ENCODE measurements at regions not wholly inside any gene's neighbourhood (a gene's known extent, or its start where the extent isn't known, plus 50 kb on each side); places are given as distances from the start of the nearest gene placed in this dataset.
"Not testable (repeated sequence)": the region's sequence is repeated elsewhere in the genome, so short reads cannot be mapped to it uniquely, and the experiment has no call there.

GRCh38 chr12:83244001-83244400 lies 557.3 kb downstream of the TMTC2 start:
- Histone ChIP-seq H4K20me1 (ENCODE audit: insufficient read depth, low read depth, low read length) (no peaks in the 10 kb centered on the region), H3K4me2 (ENCODE audit: low read depth, low read length, poor library complexity, severe bottlenecking) (no peak overlapping the region), H3K4me3 (ENCODE audit: low read length) (no peak overlapping the region), H3K9ac (ENCODE audit: low read length) (no peak overlapping the region), H3K9me3 (ENCODE audit: low read length) (peaks cover 7% of the 10 kb centered on the region; the same call in 1 of the 2 replicates), H3K9me2 (replicated peaks; ENCODE audit: insufficient read depth, low read length) (no peaks in the 10 kb centered on the region), H3K79me2 (ENCODE audit: low read length) (no peaks in the 10 kb centered on the region), H2AFZ (ENCODE audit: low read length) (no peak overlapping the region), H3K27me3 (ENCODE audit: low read length) (no peaks in the 10 kb centered on the region), H3K4me1 (ENCODE audit: low read length) (no peaks in the 10 kb centered on the region), H3K27ac (ENCODE audit: low read length) (no peak overlapping the region), H3K36me3 (ENCODE audit: insufficient read depth, low read length) (no peaks in the 10 kb centered on the region)
- DNase-seq, result no peak

GRCh38 chr12:83233987-83234386 lies 547.3 kb downstream of the TMTC2 start:
- H3K9ac ChIP-seq (ENCODE audit: low read length); H3K4me1 ChIP-seq (ENCODE audit: low read length); H3K27ac ChIP-seq (ENCODE audit: low read length); H3K4me2 ChIP-seq (ENCODE audit: low read depth, low read length, poor library complexity, severe bottlenecking); H4K20me1 ChIP-seq (ENCODE audit: insufficient read depth, low read depth, low read length); H3K4me3 ChIP-seq (ENCODE audit: low read length); H2AFZ ChIP-seq (ENCODE audit: low read length); H3K9me3 ChIP-seq (ENCODE audit: low read length); H3K27me3 ChIP-seq (ENCODE audit: low read length); H3K9me2 ChIP-seq (replicated peaks; ENCODE audit: insufficient read depth, low read length); H3K79me2 ChIP-seq (ENCODE audit: low read length); H3K36me3 ChIP-seq (ENCODE audit: insufficient read depth, low read length); DNase-seq: not testable (repeated sequence)

- not testable (repeated sequence) for DNase-seq; H4K20me1 ChIP-seq (ENCODE audit: insufficient read depth, low read depth, low read length)
These were observed 540.3 kb downstream of the TMTC2 start for GRCh38 chr12:83226960-83227359.

GRCh38 chr12:83225806-83226205 lies 539.1 kb downstream of the TMTC2 start:
- no peaks in the 10 kb centered on the region for H3K9me2 ChIP-seq (replicated peaks; ENCODE audit: insufficient read depth, low read length)
- no peaks in the 10 kb centered on the region for H4K20me1 ChIP-seq (ENCODE audit: insufficient read depth, low read depth, low read length)
- no peak overlapping the region for H3K27ac ChIP-seq (ENCODE audit: low read length)
- H3K9me3 ChIP-seq (ENCODE audit: low read length), result no peaks in the 10 kb centered on the region
- H3K79me2 ChIP-seq (ENCODE audit: low read length), result no peaks in the 10 kb centered on the region
- no peaks in the 10 kb centered on the region for H3K27me3 ChIP-seq (ENCODE audit: low read length)
- H2AFZ ChIP-seq (ENCODE audit: low read length), result no peak overlapping the region
- no peak overlapping the region for H3K4me2 ChIP-seq (ENCODE audit: low read depth, low read length, poor library complexity, severe bottlenecking)
- DNase-seq, result no peak
- no peak overlapping the region for H3K9ac ChIP-seq (ENCODE audit: low read length)
- H3K36me3 ChIP-seq (ENCODE audit: insufficient read depth, low read length), result no peaks in the 10 kb centered on the region
- H3K4me3 ChIP-seq (ENCODE audit: low read length), result no peak overlapping the region
- H3K4me1 ChIP-seq (ENCODE audit: low read length), result no peaks in the 10 kb centered on the region

More at GRCh38 chr12:83226960-83227359, 540.3 kb downstream of the TMTC2 start:
- not testable (repeated sequence) for H3K9me3 ChIP-seq (ENCODE audit: low read length); H3K36me3 ChIP-seq (ENCODE audit: insufficient read depth, low read length); H3K4me1 ChIP-seq (ENCODE audit: low read length); H3K9me2 ChIP-seq (replicated peaks; ENCODE audit: insufficient read depth, low read length); H3K9ac ChIP-seq (ENCODE audit: low read length); H2AFZ ChIP-seq (ENCODE audit: low read length); H3K27me3 ChIP-seq (ENCODE audit: low read length); H3K27ac ChIP-seq (ENCODE audit: low read length); H3K4me2 ChIP-seq (ENCODE audit: low read depth, low read length, poor library complexity, severe bottlenecking); H3K4me3 ChIP-seq (ENCODE audit: low read length); H3K79me2 ChIP-seq (ENCODE audit: low read length)

GRCh38 chr12:83224012-83224411 lies 537.3 kb downstream of the TMTC2 start:
- Histone ChIP-seq H3K27ac (ENCODE audit: low read length) (no peak overlapping the region), H3K9me3 (ENCODE audit: low read length) (no peaks in the 10 kb centered on the region), H3K9me2 (replicated peaks; ENCODE audit: insufficient read depth, low read length) (no peaks in the 10 kb centered on the region), H2AFZ (ENCODE audit: low read length) (no peak overlapping the region), H3K36me3 (ENCODE audit: insufficient read depth, low read length) (no peaks in the 10 kb centered on the region), H3K79me2 (ENCODE audit: low read length) (no peaks in the 10 kb centered on the region), H3K4me2 (ENCODE audit: low read depth, low read length, poor library complexity, severe bottlenecking) (no peak overlapping the region), H3K4me3 (ENCODE audit: low read length) (no peak overlapping the region), H4K20me1 (ENCODE audit: insufficient read depth, low read depth, low read length) (no peaks in the 10 kb centered on the region), H3K27me3 (ENCODE audit: low read length) (no peaks in the 10 kb centered on the region), H3K9ac (ENCODE audit: low read length) (no peak overlapping the region), H3K4me1 (ENCODE audit: low read length) (no peaks in the 10 kb centered on the region)
- no peak for DNase-seq

GRCh38 chr12:83220774-83221173 lies 534.1 kb downstream of the TMTC2 start:
- Histone ChIP-seq H3K4me1 (ENCODE audit: low read length) (no peaks in the 10 kb centered on the region), H3K4me3 (ENCODE audit: low read length) (no peak overlapping the region), H3K9ac (ENCODE audit: low read length) (no peak overlapping the region), H3K79me2 (ENCODE audit: low read length) (no peaks in the 10 kb centered on the region), H3K27ac (ENCODE audit: low read length) (no peak overlapping the region), H3K27me3 (ENCODE audit: low read length) (no peaks in the 10 kb centered on the region), H3K9me3 (ENCODE audit: low read length) (no peaks in the 10 kb centered on the region), H2AFZ (ENCODE audit: low read length) (no peak overlapping the region), H4K20me1 (ENCODE audit: insufficient read depth, low read depth, low read length) (no peaks in the 10 kb centered on the region), H3K36me3 (ENCODE audit: insufficient read depth, low read length) (no peaks in the 10 kb centered on the region), H3K4me2 (ENCODE audit: low read depth, low read length, poor library complexity, severe bottlenecking) (no peak overlapping the region), H3K9me2 (replicated peaks; ENCODE audit: insufficient read depth, low read length) (no peaks in the 10 kb centered on the region)
- no peak for DNase-seq

GRCh38 chr12:83216230-83216629 lies 529.5 kb downstream of the TMTC2 start:
- no peaks in the 10 kb centered on the region for H3K9me2 ChIP-seq (replicated peaks; ENCODE audit: insufficient read depth, low read length)
- H3K79me2 ChIP-seq (ENCODE audit: low read length), result no peaks in the 10 kb centered on the region
- H3K27me3 ChIP-seq (ENCODE audit: low read length), result no peaks in the 10 kb centered on the region
- no peak overlapping the region for H3K4me3 ChIP-seq (ENCODE audit: low read length)
- no peaks in the 10 kb centered on the region for H3K4me1 ChIP-seq (ENCODE audit: low read length)
- H3K4me2 ChIP-seq (ENCODE audit: low read depth, low read length, poor library complexity, severe bottlenecking), result no peak overlapping the region
- H4K20me1 ChIP-seq (ENCODE audit: insufficient read depth, low read depth, low read length), result no peaks in the 10 kb centered on the region
- H3K9ac ChIP-seq (ENCODE audit: low read length), result no peak overlapping the region
- no peak overlapping the region for H3K27ac ChIP-seq (ENCODE audit: low read length)
- no peak overlapping the region for H2AFZ ChIP-seq (ENCODE audit: low read length)
- no peaks in the 10 kb centered on the region for H3K36me3 ChIP-seq (ENCODE audit: insufficient read depth, low read length)
- DNase-seq, result no peak
- no peaks in the 10 kb centered on the region; the same call in 1 of the 2 replicates for H3K9me3 ChIP-seq (ENCODE audit: low read length)

GRCh38 chr12:83214185-83214584 lies 527.5 kb downstream of the TMTC2 start:
- Histone ChIP-seq H3K27me3 (ENCODE audit: low read length) (no peaks in the 10 kb centered on the region), H3K79me2 (ENCODE audit: low read length) (no peaks in the 10 kb centered on the region), H4K20me1 (ENCODE audit: insufficient read depth, low read depth, low read length) (no peaks in the 10 kb centered on the region), H3K27ac (ENCODE audit: low read length) (no peak overlapping the region), H3K4me2 (ENCODE audit: low read depth, low read length, poor library complexity, severe bottlenecking) (no peak overlapping the region), H2AFZ (ENCODE audit: low read length) (no peak overlapping the region), H3K36me3 (ENCODE audit: insufficient read depth, low read length) (no peaks in the 10 kb centered on the region), H3K9me2 (replicated peaks; ENCODE audit: insufficient read depth, low read length) (no peaks in the 10 kb centered on the region), H3K4me1 (ENCODE audit: low read length) (no peaks in the 10 kb centered on the region), H3K9ac (ENCODE audit: low read length) (no peak overlapping the region), H3K9me3 (ENCODE audit: low read length) (no peaks in the 10 kb centered on the region; the same call in 1 of the 2 replicates), H3K4me3 (ENCODE audit: low read length) (no peak overlapping the region)
- DNase-seq, result no peak

GRCh38 chr12:83210933-83211332 lies 524.2 kb downstream of the TMTC2 start:
- no peaks in the 10 kb centered on the region for H3K36me3 ChIP-seq (ENCODE audit: insufficient read depth, low read length)
- no peak for DNase-seq
- H3K9ac ChIP-seq (ENCODE audit: low read length), result no peak overlapping the region
- H3K79me2 ChIP-seq (ENCODE audit: low read length), result no peaks in the 10 kb centered on the region
- no peak overlapping the region for H3K4me3 ChIP-seq (ENCODE audit: low read length)
- no peak overlapping the region for H3K27ac ChIP-seq (ENCODE audit: low read length)
- H3K27me3 ChIP-seq (ENCODE audit: low read length), result no peaks in the 10 kb centered on the region
- H3K4me1 ChIP-seq (ENCODE audit: low read length), result no peaks in the 10 kb centered on the region
- no peak overlapping the region for H2AFZ ChIP-seq (ENCODE audit: low read length)
- H3K4me2 ChIP-seq (ENCODE audit: low read depth, low read length, poor library complexity, severe bottlenecking), result no peak overlapping the region
- no peaks in the 10 kb centered on the region for H3K9me2 ChIP-seq (replicated peaks; ENCODE audit: insufficient read depth, low read length)
- H4K20me1 ChIP-seq (ENCODE audit: insufficient read depth, low read depth, low read length), result no peaks in the 10 kb centered on the region
- peaks cover under 1% of the 10 kb centered on the region for H3K9me3 ChIP-seq (ENCODE audit: low read length)
